Limb (tissue), 2 donors: ENCODE measurements at regions not wholly inside any gene's neighbourhood (a gene's known extent, or its start where the extent isn't known, plus 50 kb on each side); places are given as distances from the start of the nearest gene placed in this dataset.
A peak's percentile ranks its signal among the peaks of the same experiment; 100 is the strongest.
"Not testable (repeated sequence)": the region's sequence is repeated elsewhere in the genome, so short reads cannot be mapped to it uniquely, and the experiment has no call there.

Experiments used
- DNase-seq, 2 donors: peaks; one replicate each; pipeline ENCODE4 v3.0.0-alpha.2; 2016; ENCODE audit errors: extremely low spot score in 2 of 2

DNA sequence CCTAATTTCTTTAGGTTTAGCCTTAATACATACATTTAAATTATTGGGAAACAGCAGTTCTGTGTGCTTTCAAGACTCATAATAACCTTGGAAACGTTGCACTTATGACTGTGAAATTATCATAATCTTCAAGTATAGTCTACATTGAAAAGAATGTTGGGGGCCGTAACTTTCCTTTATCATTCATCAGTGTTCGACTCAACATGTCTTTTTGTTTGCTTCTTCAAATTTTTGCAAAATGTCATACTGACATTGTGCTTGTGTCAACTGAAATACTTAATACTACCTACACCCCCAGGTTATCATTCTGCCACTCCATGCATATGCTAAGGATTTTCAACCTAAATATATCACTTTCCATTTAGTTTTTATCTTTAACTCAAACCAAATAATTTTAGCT, 1562.9 kb downstream of the OLFM4 start:
- DNase-seq: no peak

DNA sequence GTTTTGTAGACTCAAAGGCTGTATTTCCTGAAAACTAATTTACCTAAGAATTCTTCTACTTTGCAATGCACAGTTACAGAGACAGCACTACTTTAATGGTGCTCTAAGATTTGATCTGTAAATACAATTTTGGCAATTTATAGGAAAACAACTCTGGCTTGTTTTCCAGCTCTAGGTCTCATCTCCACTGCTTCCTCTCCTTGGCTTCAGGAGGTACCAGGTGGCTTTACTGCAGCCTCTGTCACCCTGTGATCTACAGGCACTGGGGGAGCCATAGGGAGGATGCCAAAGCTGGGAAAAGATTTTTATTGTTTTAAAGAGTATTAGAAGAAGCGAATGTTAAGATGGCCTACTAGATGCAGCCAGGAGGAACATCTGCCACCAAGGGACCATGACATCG, 1563.6 kb downstream of the OLFM4 start:
- DNase-seq: no peak

DNA sequence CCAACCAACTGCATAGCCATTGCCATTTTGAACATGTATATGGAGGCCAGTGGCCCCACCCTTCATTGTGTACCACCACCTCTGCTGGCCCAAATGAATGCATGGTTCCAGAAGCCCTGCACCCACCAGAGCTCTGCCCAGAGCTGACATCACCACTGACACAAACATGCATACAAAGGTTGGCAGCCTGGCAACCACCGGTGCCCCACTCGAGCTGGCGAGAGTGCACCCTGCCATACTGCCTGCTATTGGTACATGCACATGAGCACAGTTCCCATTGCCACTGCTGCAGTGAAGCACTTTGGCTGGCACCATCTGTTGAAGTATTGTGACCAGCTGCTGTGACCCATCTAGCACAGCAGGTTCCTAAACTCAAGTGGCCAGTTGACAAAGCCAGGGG, 1564.9 kb downstream of the OLFM4 start:
- DNase-seq: no peak

DNA sequence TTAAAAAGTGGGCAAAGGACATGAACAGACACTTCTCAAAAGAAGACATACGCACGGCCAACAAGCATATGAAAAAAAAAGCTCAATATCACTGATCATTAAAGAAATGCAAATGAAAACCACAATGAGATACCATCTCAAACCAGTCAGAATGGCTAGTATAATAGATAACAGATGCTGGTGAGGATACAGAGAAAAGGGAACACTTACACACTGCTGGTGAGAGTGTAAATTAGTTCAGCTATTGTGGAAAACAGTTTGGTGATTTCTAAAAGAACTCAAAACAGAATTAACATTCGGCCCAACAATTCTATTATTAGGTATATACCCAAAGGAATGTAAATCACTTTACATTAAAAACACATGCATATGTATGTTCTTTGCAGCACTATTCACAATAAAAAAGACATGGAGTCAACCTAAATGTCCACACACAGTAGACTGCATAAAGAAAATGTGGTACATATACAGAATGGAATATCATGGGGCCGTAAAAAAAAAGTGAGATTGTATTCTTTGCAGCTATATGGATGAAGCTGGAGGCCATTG, 1569.0 kb downstream of the OLFM4 start:
- DNase-seq: no peak

DNA sequence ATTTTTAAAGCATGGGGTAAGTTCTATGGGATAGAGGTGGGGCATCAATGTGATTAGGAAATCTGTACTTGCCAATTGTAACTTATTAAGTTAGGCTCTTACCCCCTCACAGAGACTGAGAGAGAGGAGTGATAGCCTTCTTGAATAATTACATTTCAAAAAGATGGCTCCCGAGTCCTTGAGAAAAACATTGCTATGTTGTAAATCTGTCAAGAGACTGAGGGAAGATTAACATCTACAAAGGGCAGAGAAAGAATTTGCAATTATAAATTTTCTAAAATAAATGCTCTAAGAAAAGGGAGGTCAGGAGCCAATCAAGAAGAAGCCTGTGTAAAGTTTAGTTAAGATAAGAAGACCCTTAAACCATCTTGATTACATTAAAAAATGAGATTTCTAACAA, 1570.8 kb downstream of the OLFM4 start:
- DNase-seq: no peak

DNA sequence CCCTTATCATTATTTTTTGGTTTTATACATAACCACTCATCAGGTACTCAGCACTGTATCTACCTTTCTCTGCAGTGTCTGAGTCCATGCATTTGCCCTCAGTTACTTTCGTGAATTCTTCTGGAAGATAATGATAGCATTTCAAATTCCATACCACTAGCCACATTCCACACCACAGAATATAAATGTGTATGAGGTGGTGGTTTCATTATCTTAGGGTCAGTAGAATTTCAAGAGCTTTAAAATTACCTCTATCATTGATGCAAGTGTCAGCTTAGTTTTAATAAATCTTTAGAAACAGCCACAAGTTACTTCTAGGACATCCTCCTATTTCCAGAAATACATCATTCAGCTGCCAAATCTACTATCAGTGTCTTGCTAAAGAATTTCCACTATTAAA, 1578.3 kb downstream of the OLFM4 start:
- DNase-seq: no peak

DNA sequence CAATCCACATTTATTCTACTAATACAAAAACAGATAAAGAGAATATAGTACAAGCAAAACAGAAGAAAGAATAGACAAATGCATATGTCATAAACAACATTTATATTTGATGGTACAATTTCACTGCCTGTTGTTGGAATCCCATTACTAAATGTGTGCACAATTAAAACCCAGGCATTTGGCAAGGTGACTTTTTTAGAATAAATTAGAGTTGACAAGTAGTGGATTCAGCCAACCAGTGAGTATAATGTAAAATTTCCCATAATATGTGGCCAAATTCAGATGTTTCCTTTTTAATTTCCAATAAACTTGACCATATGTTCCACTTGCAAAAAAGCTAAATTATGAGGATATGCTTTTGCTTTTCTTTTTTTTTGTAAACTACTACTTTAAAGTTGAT, 1578.8 kb downstream of the OLFM4 start:
- no peak for DNase-seq

DNA sequence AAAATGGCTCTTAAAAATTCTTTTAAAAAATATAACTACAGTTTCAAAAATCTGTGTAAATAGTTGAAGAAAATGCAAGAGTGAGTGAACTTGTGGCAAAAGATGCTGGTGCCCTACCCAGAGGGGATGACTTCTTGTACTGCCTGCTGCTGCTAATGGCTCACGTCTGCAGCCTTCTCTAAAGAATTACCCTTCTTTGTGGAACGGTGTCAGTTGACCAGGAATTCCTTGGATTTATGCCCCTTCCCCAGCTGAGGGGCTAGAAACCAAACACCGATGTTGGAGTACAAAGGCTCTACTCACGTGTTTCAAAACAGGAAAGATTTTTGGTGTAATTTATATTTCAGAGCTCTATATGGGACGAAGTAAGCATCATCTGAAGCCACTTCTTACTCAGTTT, 1582.8 kb downstream of the OLFM4 start:
- no peak for DNase-seq

DNA sequence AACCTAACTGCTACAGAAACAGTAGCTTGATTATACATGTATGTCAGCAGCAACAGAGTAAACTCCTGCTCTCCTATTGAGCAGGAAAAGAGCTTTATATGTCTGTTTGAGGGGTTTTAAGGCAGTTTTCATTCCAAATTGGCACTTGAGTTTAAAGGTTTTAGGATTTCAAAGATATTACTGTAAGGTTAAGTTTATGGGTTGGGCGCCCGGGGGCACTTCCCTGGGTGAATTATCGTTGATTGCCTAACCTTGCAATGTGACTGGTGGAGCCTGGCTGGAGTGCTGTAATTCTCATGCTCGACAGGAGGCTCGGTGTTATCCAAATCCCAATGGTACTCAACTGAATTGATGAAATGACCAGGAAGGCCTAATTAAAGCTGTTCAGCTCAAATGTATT, 1586.1 kb downstream of the OLFM4 start:
- no peak for DNase-seq

DNA sequence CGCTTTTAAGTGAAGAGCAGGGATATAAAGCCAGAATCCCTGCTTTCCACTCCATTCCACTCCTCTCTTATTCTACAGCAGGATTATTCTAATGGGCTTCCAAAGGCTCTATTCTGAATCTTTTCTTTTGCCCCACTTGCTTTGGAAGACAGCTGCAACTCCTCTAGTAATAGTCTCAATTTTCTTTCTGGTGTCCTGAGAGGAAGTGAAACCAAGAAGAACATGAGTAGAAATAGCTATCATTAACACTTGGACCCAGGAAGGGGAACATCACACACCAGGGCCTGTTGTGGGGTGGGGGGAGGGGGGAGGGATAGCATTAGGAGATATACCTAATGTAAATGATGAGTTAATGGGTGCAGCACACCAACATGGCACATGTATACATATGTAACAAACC, 1597.9 kb downstream of the OLFM4 start:
- DNase-seq: not testable (repeated sequence)

DNA sequence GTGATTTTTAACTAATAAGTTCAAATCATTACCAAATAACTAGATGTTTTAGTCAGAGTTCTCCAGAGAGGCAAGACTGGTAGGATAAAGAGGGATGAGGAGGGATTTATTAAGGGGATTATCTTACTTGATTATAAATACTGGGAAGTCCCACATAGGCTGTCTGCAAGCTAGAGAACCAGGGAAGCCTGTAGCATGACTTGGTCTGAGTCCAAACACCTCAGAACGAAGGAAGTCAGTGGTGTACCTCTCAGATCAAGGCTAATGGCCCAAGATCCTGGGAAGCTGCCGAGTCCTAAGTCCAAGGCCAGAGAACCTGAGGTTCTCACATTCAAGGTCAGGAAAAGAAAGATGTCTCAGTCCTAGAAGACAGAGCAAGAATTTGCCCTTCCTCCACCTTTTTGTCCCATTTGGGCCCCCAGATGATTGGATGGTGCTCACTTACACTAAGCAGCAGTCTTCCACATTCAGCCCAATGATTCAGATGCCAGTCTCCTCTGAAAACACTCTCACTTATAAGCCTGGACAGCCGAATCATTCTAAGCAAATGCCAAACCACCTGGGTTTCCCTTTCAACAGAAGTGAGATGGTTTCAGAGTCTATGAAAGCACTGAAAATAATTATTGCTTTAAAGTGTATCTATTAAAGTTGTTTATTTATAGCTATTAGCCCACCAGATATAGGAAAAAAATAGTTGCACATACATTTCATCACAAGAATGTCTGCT, 1599.2 kb downstream of the OLFM4 start:
- DNase-seq: no peak

DNA sequence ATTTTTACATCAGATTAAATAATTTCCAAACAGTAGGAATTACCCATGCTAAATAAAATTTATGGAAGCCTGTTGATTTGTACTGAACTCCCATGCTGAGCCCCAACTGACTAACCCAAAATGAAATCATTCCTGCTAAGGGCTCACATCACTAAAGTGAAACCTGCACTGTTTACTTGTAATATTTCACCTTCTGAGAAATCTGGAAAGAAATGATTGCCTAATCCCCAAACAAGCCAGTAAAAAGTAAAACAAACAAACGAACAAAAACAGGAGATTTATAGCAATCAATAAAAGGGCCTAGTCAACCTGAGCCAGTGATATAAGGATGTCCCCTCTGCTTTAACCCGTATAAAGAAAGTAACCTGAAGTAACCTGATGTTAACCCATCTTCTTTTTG, 1599.8 kb downstream of the OLFM4 start:
- no peak for DNase-seq

DNA sequence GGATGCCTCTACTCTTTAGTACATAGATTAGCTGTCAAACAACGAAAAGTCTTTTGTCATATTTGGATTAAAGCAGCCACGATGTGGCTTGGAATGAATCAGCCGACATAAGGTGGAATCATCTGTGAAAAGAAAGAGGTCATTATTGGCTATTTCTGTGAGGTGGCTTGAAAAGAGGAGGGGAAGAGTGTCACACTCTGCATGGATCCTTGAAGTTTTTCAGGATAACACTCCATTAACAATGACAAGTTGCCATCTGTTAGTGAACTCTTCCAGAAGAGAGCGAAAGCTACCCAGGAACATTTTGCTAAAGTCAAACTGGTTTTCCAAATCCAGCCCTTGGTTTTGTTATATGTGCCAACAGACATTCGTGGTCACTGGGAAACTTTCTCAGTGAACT, 1604.8 kb downstream of the OLFM4 start:
- DNase-seq: peak in 1 of 2 donors; percentile 2

DNA sequence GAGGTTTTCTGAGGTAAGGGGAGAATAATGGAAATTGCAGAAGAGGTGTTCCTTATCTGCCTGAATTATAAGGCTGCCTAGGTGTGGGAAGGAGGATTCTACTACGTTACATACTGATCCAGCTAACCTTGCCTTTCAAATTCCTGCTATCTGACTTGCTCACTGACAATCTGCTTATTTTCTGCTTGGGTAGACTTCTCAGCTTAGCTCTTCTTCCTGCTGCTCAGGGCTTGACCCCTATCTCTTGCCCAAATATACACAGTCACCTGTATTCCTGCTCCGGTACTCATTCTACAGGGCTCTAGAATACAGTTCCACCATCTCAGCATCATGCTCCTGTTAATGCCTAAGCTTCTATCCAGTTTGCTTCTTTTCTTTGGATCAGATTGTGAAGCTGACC, 1607.6 kb downstream of the OLFM4 start:
- no peak for DNase-seq

DNA sequence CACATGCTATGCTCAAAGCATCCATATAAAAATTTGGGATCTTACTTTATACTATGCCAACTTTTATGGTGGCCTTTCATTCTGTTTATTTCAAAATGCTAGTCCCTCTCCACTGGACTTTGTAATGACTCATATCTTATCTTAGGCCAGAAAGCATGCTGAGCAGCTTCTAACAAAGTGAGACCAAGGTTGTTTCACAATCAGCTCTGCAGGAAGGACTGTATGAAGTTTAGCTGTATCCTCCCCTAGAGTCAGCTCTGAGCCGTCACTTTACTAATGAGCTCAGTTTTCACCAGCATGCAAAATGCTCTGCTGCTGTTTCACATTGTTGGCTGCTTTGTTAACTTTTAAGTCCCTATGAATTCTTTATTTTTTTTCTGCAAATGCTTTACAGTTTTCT, 1608.8 kb downstream of the OLFM4 start:
- no peak for DNase-seq

DNA sequence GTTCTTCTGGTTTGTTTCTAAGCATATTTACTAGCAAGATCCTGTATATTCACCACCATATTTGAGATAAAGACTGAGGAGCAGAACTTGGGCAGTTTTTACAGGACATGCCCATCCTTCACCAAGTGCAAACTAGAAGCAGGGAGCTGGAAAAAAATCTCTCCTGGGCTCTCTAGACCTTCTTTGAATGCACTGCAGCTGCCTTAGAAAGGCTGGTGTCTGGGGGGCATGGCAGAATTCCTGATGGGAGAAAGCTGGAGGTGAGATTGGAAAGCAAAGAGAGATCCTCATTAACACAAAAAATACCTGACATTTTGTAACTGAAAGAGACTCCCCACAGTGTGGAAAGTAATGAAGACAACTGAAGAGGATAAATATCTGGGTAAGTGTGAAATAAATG, 1612.1 kb downstream of the OLFM4 start:
- DNase-seq: no peak

DNA sequence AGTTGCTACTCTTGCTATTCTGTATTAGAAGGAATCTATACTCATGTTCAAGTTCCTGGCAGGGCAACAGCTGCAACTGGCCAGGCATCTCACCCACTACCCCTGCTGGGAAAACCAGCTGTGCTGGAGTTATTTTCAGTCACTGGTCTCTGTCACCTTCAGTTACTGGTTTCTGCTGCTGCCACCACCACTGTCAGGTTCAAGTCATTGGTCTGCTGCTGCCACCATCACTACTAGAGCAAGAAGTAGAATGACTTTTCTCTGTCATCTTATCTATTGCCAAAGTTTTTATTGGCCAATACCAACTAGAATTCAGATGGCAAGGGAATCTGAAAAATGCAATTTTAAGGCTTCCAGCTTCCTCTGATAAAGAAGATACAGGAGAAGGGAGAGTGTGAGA, 1615.2 kb downstream of the OLFM4 start:
- no peak for DNase-seq

DNA sequence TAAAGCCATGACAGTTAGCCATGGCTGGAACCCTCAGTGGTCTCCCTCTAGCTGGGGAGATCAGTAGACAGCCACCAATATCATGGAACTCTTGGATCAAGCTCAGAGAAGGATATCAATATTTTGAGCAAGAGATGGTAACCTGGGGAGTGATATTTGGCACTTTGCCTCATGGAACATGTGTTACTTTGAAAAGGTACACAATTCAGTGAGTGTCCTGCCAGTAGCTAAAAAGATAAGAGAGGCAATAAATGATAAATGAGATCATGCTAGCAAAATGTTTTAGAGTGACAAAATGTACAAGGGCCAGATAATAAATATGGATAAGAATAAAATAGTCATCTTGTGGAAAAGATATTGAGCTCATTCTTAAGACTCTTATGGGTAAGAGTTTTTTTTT, 1618.7 kb downstream of the OLFM4 start:
- DNase-seq: no peak

DNA sequence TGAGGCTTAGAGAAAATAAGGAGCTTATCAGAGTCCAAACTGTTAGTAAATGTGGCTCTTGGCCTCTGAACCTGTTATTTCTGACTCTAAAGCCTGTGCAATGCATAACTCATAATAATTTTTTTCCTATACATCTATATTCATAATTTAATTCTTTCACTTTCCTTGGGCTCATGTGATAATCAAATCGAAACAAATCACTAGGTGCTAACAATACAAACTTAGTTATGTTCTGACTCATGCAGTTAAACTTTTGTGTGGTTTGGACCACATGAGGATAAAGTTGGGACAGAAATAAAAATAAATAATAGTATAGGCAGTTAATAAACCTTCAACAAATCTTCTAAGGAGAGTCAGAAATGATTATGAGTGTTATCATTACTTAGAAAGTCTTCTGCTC, 1629.0 kb downstream of the OLFM4 start:
- DNase-seq: no peak

DNA sequence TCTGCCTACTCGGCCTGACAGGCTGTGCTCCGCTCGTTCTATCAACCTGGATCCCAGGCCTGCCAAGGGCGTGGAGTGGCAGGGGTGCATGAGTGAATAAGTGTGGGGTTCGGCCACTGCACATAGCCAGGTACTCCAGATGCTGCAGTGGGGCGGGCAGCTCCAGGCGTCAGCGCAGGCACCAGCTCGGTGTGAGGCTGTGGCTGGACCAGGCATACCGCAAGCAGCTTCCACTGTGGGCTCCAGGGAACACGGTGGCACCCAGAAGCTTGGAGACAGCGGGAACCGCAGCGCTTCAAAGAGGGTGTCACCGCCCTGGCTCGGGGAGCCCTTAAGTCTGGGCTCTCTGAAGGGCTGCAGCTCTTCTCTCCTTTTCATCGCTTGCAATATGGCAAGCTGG, 1630.2 kb downstream of the OLFM4 start:
- DNase-seq: no peak

DNA sequence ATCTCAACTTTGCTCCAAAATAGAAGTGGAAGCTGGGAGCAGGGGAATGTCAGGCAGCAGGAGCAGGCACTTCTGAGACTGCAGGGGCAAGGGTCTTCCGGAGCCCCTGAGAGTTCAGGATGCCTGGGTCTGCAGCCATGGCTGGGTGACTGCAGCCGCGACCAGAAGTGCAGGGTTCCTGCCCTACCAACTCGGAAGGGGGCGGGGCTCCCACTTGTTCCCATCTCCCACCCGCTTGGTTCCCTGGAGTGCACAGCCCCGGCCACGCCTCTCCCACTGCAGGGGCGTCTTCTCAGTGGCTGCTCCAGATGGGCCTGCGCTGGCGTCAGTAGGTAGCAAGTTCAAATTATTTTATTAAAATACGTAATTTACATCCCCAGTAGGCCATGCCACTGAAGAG, 1631.7 kb downstream of the OLFM4 start:
- DNase-seq: no peak

DNA sequence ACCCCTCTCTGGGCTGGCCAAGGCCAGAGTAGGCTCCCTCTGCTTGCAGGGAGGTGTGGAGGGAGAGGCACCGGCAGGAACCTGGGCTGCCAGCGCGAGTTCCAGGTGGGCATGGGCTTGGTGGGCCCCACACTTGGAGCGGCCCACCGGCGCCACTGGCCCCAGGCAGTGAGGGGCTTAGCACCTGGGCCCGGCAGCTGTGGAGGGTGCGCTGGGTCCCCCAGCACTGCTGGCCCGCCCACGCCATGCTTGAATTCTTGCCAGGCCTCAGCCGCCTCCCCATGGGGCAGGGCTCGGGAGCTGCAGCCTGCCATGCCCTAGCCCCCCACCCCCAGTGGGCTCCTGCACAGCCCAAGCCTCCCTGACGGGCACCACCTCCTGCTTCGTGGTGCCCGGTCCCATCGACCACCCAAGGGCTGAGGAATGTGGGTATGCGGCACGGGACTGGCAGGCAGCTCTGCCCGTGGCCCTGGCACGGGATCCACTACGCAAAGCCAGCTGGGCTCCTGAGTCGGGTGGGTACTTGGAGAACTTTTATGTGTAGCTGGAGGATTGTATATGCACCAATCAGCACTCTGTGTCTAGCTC, 1648.0 kb downstream of the OLFM4 start:
- DNase-seq: no peak

DNA sequence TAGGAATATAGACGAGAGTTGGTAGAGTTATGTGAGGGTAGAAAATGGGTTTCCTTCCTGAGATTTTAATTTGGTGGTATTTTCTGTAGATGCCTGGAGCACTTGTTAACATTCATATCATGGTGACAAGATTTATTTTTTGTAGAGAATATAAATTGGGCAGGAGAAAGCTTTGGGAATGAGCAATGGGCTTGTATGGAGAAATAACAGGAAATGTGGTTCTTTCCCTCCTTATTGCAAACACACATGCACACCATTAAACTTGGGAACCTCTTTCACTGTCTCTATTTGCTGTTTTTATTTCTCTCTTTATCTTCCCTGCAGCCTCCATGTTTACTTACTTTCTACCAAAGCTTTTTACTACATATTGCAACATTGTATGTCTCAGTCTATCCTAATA, 1653.6 kb downstream of the OLFM4 start:
- DNase-seq: no peak
